ENCODE measurements at regions not wholly inside any gene's neighbourhood (a gene's known extent, or its start where the extent isn't known, plus 50 kb on each side); places are given as distances from the start of the nearest gene placed in this dataset.
A peak's percentile ranks its signal among the peaks of the same experiment; 100 is the strongest.
"Not testable (repeated sequence)": the region's sequence is repeated elsewhere in the genome, so short reads cannot be mapped to it uniquely, and the experiment has no call there.

DNA sequence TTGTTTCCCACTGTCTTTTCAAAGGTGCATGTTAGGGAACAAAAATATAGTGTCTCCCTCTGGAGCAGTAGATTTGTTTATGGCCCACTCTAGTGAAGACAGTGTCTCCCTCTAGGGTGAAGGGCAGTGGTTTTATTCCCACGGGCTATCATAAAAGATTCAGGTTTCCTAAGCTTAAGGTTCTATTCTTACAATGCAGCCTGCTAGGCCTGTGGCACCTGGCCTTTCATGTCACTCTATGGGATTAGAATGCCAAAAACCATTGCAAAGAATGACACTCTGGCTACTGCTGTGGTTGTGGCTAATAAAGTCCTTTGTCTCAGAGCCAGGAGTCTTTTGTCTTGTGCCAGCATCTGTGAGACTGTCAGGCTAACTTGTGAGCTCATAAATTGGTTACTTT, 92.6 kb upstream of the GPR39 start:
- not testable (repeated sequence) for DNase-seq (ENCODE audit: low read depth)

DNA sequence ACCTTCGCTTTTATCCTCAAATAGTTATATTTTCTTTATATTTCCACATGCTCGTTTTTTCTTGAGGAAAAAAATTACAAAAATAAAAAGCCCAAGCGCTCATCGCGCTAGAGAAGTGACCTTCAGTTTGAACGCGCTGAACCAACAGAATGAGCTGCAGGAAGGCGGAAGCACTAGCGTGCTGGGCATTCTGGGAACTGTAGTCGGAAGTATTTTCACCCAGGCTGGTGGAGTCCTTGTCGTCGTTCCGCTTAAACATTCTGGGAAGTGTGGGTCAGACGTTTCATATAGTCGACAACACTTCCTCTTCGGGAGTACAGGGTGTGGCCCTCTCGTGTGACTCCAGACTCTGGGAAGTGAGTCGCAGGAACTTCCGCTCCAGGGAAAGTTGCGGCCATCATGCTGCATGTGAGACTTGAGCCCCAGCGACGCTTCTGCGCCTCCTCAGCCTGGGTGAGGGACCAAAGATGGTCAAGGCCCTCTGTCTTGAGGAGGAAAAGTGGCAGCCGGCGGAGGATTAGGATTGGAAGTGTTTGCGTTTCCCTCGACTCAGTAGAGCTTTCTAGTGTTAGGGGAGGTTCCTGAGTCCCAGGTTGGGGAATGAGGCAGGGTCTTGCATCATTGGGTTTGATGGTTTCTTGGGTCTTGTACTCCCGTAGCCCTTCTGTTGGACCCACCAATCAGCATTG, 84.1 kb upstream of the GPR39 start:
- DNase-seq (ENCODE audit: low read depth) = not testable (repeated sequence)

DNA sequence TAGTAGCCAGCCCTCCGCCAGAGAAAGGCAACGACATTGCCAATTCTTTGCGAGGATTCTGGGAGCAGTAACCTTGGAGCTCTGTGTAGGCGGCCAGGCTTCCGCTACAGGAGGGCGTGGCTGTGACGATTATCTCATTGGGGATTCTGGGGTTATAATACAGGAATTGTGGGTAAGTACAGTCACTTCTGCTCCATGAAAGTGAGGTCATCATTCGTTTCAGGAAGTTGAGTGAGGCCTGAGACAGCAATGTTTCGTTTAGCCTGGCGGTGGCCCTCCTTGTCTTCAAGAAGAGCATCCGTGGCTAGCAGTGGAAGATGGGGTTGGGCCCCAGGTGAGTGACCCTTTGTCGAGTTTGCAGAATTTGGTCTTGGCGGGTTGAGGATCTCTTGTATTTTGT, 79.5 kb upstream of the GPR39 start:
- not testable (repeated sequence) for DNase-seq (ENCODE audit: low read depth)

DNA sequence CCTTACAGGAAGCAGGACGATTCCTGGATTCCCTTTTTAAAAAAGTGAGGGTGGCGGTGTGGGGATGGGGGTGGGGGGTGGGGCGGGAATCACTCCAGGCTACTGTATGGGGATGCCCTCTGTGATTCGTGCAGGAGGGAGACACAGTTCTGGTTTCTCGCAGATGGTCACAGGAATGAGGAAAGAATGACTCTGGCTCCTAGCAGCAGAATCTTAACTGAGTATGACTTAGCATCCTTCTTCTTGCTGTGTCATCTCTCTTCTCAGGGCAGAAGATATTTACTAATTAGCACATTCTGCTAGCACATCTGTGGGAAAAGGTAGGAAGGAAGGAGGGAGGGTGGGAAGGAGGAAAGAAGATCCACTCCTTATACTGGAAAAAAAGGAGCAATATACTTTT, 78.8 kb upstream of the GPR39 start:
- not testable (repeated sequence) for DNase-seq (ENCODE audit: low read depth)

DNA sequence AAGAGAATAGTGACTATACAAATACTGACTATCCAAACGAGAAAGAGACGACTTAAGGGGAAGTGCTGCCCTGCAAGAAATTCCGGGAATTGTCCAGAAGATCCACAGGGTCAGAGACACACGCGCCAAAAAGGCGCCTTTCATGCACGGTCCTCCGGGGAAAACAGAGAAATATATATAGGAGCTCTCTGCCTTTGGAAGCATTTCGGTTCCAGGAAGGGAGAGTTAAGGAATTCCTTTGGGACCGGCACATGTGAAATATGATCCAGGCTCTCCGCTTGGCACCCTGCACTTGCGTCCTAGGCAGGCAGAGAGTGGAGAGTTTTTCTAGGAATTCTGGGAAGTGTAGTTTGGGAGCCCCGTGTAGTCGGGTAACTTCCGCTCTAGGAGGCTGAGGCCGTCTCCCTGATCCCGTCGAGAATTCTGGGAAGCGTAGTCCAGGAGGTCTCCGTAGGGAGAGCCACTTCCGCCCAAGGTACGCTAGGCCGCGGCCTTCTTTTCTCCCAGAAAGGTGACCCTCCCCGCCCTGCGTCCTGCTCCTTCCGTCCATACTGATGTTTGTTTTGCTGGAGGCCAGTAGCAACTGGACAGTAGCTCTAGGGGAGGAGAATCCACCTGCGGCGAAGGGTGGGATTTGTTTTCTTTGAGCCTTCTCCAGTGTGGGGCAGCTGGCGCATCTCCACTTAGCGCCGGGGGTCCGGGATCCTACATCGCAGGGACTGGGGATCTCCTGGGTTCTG, 69.4 kb upstream of the GPR39 start:
- DNase-seq (ENCODE audit: low read depth) = peak; percentile 77

DNA sequence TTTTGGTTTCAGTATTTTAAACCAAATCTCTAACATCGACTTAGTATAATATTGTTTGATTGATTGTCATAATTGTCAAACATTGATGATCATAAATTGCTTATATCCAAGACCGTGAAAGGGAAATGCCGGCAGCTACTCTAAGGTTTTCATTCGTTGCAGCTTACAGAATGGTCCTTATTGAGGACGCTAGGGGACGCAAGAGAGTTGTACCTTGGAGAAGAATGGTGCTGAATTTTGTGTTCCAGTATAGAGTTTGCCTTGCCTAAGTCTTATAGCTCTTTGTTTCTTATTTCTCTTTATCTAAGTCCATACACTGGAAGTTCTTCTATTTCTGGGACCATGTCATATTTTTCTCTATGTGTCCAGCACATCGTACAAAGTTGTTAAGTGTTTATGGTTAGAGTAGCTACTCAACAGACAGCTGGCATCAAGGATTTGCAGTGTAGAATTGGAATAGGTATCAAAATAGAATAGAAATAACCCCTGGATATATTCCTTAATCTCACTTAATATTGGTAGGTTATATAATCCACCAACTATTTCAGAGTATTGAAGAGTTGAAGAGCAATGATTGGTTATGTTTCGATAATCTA, 67.4 kb upstream of the GPR39 start:
- DNase-seq (ENCODE audit: low read depth) = peak; percentile 79

DNA sequence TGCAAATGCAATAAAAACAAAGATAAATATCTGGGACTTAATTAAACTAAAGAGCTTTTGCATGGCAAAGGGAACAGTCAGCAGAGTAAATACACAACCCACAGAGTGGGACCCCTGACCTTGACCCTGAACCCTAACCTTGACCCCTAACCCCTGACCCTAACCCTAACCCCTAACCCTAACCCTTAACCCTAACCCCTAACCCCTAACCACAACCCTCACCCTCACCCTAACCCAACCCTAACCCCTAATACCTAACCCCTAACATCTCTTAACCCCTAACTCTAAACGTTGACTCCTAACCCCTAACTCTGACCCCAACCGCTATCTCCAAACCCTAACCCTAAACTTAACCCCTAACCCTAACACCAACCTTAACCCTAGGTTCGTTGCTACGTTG, 64.9 kb upstream of the GPR39 start:
- not testable (repeated sequence) for DNase-seq (ENCODE audit: low read depth)

DNA sequence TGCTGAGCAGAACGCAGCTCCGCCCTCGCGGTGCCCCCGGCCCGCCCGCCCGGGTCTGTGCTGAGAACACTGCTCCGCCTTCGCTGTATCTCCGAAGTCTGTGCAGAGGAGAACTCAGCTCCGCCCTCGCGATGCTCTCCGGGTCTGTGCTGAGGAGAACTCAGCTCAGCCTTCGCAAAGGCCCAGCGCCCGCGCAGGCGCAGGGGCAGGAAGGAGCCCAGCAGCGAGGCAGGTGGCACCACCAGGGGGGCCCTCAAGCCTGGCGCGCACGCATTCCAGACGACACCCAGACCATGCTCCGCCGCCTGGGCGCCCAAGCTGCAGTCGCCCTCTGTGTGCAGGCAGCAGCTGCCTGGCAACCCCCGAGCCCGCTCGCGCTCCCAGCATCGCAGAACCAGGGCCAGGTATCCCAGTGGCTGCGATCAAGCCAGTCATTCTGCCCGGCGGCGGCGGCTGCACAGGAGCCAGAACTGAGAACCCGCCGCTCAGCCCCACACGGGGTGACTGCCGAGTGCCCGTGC, 64.1 kb upstream of the GPR39 start:
- peak; percentile 80 for DNase-seq (ENCODE audit: low read depth)

DNA sequence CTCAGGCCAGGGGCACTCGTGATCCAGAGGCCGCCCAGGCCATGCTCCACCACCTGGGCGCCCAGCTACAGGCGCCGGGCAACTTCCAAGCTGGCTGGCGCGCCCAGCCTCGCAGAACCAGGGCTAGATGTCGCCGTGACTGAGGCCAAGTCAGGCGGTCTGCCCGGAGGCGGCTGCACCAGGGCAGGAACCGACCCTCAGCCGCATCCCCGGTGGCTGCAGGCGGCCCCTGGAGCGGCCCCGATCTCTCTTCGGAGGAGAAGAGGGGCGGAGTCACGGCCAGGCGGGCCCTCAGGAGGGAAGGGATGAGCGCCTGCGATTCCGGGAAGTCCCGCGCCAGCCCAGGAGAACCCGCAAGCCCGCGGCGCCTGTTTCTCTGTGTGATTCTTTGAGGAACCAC, 63.2 kb upstream of the GPR39 start:
- peak; percentile 75 for DNase-seq (ENCODE audit: low read depth)

DNA sequence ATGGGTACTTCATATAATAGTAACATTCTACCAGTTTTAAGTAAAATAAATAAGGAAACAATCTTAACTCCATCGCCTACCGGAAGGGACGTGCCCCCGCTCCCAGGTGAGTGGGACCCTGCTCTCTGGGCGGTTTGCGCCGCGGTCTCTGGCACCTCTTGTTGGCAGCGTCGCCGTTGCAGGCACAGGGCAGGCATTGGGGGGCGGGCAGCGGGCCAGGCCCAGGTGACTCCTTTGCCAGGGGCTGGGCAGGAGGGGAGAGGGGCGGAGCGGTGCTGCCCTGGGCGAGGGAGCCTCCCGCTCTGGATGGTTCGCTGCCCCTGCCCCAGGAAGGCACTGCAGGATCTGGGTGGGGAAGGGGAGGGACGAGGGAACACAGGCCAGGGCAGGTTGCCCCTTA, 55.6 kb upstream of the GPR39 start:
- DNase-seq (ENCODE audit: low read depth) = not testable (repeated sequence)

DNA sequence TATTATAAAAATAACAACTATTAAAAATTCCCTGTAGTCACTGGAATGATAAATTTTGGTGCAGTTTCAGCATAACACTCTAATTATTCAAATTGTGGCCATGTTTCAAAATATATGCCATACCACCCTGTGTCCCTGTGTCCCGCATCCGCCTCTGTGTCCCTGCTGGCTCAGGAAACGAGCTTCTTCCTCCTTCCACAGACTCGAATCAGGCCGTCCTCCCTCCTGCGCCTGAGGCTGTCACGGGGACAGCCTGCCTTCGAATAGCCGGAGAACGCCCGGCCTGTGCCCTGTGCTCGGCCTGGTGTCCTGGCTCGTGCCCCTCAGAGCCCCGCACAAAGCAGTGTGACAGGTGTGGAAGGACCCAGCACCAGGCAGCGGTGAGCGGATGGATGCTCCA, 55.1 kb upstream of the GPR39 start:
- DNase-seq (ENCODE audit: low read depth) = not testable (repeated sequence)

DNA sequence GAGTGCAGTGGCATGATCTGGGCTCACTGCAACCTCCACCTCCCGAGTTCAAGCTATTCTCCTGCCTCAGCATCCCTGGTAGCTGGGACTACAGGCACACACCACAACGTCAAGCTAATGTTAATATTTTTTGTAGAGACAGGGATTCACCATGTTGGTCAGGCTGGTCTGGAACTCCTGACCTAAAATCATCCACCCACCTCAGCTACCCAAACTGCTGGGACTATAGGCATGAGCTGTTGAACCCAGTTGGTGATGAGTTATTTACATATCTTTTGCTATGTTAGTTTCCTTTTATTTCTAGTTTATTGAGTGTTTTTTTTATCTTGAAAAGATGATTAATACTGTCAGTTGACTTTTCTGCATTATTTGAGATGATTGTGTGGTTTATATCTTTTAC, 53.3 kb upstream of the GPR39 start:
- DNase-seq (ENCODE audit: low read depth) = not testable (repeated sequence)

DNA sequence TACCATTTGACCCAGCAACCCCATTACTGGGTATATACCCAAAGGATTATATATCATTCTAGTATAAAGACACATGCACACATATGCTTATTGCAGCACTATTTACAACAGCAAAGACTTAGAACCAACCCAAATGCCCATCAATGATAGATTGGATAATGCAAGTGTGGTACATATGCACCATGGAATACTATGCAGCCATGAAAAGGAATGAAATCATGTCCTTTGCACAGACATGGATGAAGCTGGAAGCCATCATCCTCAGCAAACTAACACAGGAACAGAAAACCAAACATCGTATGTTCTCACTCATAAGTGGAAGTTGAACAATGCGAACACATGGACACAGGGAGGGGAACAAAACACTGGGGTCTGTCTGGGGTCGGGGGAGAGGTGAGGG, 50.6 kb upstream of the GPR39 start:
- DNase-seq (ENCODE audit: low read depth) = not testable (repeated sequence)

DNA sequence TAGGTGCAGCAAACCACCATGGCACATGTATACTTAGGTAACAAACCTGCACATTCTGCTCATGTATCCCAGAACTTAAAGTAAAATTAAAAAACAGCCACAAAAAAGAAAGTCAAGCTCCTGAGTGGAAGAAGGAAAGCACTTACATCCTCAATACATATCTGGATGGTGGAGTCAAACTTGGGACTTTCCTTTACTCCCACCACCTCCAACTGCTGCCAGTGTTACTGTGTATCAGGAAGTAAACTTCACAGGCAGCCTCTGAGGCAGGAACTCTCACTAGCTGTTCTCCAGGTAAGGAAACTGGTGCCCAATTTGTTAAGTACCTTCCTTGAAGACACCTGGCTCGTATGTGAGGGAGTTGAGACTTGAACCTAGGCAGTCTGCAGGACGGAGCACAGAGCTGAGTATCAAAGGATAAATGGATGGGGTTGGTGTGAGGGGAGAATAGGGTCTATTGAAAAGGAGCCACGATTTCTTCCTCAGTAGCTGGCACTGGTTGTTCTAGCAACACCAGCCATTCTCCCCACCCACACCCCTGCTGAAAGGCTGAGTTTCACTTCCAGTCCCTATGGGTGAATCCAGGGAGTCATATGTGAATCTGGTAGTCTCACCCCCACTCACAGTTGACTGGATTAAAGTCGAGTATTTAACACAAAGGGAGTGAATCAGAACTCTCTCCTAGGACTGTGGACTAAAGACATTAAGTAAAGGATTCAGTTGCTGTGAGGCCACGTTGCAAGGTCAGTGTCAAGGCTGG, 50.0 kb upstream of the GPR39 start:
- no peak for DNase-seq (ENCODE audit: low read depth)
